ENCODE measurements at regions not wholly inside any gene's neighbourhood (a gene's known extent, or its start where the extent isn't known, plus 50 kb on each side); places are given as distances from the start of the nearest gene placed in this dataset.
"Not testable (repeated sequence)": the region's sequence is repeated elsewhere in the genome, so short reads cannot be mapped to it uniquely, and the experiment has no call there.

GRCh38 chr3:14057701-14058100 is 67.0 kb downstream of the CHCHD4 start:
- no peak for DNase-seq (ENCODE audit: low spot score)

- no peak for DNase-seq (ENCODE audit: low spot score)
Measured at GRCh38 chr3:14047841-14048240, 76.8 kb downstream of the CHCHD4 start.

- no peak for DNase-seq (ENCODE audit: low spot score)
Measured at GRCh38 chr3:14047027-14047426, 77.6 kb downstream of the CHCHD4 start.

GRCh38 chr3:14042680-14043079 is 82.0 kb downstream of the CHCHD4 start:
- no peak for DNase-seq (ENCODE audit: low spot score)

GRCh38 chr3:14039149-14039548 is 85.5 kb downstream of the CHCHD4 start:
- DNase-seq (ENCODE audit: low spot score): no peak

GRCh38 chr3:14037211-14037610 is 87.5 kb downstream of the CHCHD4 start:
- DNase-seq (ENCODE audit: low spot score): no peak

GRCh38 chr3:14033023-14033422 is 91.6 kb downstream of the CHCHD4 start:
- no peak for DNase-seq (ENCODE audit: low spot score)

- DNase-seq (ENCODE audit: low spot score): no peak
Measured at GRCh38 chr3:14031271-14031670, 93.4 kb downstream of the CHCHD4 start.

- DNase-seq (ENCODE audit: low spot score): not testable (repeated sequence)
Measured at GRCh38 chr3:14029390-14029995, 95.2 kb downstream of the CHCHD4 start.

GRCh38 chr3:14028122-14028521 is 96.5 kb downstream of the CHCHD4 start:
- not testable (repeated sequence) for DNase-seq (ENCODE audit: low spot score)

- no peak for DNase-seq (ENCODE audit: low spot score)
Measured at GRCh38 chr3:14019459-14019858, 105.2 kb downstream of the CHCHD4 start.

- peak; percentile 50 for DNase-seq (ENCODE audit: low spot score)
Measured at GRCh38 chr3:14016900-14017475, 107.7 kb downstream of the CHCHD4 start.

GRCh38 chr3:14007006-14007405 is 117.7 kb downstream of the CHCHD4 start:
- DNase-seq (ENCODE audit: low spot score): no peak

GRCh38 chr3:14001136-14001535 is 121.3 kb upstream of the WNT7A start:
- no peak for DNase-seq (ENCODE audit: low spot score)

- DNase-seq (ENCODE audit: low spot score): no peak
Measured at GRCh38 chr3:14000556-14000955, 120.7 kb upstream of the WNT7A start.

GRCh38 chr3:13998831-13999230 is 119.0 kb upstream of the WNT7A start:
- DNase-seq (ENCODE audit: low spot score): no peak

- DNase-seq (ENCODE audit: low spot score): not testable (repeated sequence)
Measured at GRCh38 chr3:13995216-13995615, 115.3 kb upstream of the WNT7A start.

GRCh38 chr3:13988925-13989324 is 109.1 kb upstream of the WNT7A start:
- DNase-seq (ENCODE audit: low spot score): not testable (repeated sequence)

GRCh38 chr3:13976469-13976868 is 96.6 kb upstream of the WNT7A start:
- no peak for DNase-seq (ENCODE audit: low spot score)

- no peak for DNase-seq (ENCODE audit: low spot score)
Measured at GRCh38 chr3:13975686-13976085, 95.8 kb upstream of the WNT7A start.

GRCh38 chr3:13972679-13973379 is 93.0 kb upstream of the WNT7A start:
- DNase-seq (ENCODE audit: low spot score): no peak

GRCh38 chr3:13966302-13966701 is 86.4 kb upstream of the WNT7A start:
- DNase-seq (ENCODE audit: low spot score): no peak

GRCh38 chr3:13963137-13963886 is 83.4 kb upstream of the WNT7A start:
- DNase-seq (ENCODE audit: low spot score): no peak
